NT2/D1 (cell line): ENCODE measurements at regions not wholly inside any gene's neighbourhood (a gene's known extent, or its start where the extent isn't known, plus 50 kb on each side); places are given as distances from the start of the nearest gene placed in this dataset.

Experiments
- YY1 ChIP-seq: IDR thresholded peaks from 2 replicates; pipeline ENCODE4 v1.6.1; 2011; ENCODE audit not compliant: insufficient read length, insufficient read depth
- ZNF274 ChIP-seq: IDR thresholded peaks from 2 replicates; pipeline ENCODE4 v1.6.1; 2011; ENCODE audit warnings: mild to moderate bottlenecking, low read depth, low read length

- no peak for TF ChIP-seq YY1
- TF ChIP-seq ZNF274: no peak
Measured at GRCh38 chr6:43912116-43912577, 142.1 kb downstream of the VEGFA start.
